HS-5 (cell line): ENCODE measurements at regions not wholly inside any gene's neighbourhood (a gene's known extent, or its start where the extent isn't known, plus 50 kb on each side); places are given as distances from the start of the nearest gene placed in this dataset.

ENCODE experiments used
- DNase-seq: peaks from one replicate; pipeline ENCODE4 v3.0.0-alpha.2; 2012; ENCODE audit warnings: low read depth

DNA sequence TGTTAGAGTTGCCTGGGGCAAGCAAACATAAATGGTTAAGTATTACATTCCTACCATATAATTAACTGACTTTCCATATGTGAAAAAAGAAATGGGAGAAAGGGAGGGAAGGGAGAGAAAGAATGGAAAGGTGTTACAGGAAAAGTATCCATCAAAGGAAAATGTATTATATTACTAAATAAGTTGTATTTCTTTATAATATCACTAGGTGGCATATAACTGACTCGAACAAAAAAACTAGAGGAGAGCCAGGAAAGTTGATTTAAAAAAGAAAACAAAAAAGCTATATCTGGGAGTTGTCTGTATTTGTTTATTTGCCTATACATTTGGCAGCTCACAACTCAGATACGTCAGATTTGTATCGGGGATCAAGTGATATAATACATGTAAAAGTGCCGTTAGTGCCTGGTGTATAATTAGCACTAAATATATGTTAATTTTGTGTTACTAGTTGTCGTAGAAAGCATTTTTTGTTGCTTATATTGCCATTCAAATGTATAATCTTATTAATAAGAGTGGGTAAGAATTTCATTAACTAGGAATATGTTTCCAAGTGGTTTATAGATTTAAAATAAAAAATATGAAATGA is 59.6 kb upstream of the ADAMTS19 start:
- no peak for DNase-seq

DNA sequence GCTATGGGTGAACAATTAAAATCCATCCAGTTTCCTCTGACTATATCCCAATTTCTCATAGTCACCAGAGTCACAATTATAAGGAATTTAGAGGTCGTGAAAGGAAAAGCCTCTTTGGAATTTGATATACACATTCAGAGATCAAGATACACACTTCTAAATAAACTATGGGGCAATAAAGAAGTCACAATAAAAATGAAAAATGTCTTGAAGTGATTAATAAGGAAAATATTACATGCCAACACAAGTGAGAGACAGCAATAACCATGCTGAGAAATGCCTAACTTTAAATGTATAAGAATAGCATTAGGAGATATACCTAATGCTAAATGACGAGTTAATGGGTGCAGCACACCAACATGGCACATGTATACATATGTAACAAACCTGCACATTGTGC is 54.9 kb upstream of the ADAMTS19 start:
- DNase-seq, result no peak

DNA sequence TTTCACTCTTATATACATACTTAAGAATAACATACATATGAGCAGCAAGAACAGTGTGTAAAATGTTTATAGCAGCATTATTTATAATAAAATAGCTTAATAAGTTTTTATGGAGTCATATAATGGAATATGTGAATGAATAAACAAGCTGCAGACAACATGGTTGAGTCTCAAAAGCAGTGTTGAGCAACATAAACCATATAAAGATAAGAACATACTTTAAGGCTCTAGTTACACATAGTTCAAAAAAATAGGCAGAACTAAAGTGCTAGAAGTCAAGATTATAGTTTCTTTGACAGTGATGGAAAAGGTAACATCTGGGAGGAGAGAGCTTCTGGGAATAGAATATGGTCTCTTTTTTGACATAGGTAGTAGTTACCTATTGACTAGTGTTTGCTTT is 53.7 kb upstream of the ADAMTS19 start:
- no peak for DNase-seq
